CD1c-positive myeloid dendritic cell (primary cell): ENCODE measurements at regions not wholly inside any gene's neighbourhood (a gene's known extent, or its start where the extent isn't known, plus 50 kb on each side); places are given as distances from the start of the nearest gene placed in this dataset.

Source experiments
- DNase-seq: peaks from one replicate; pipeline ENCODE4 v3.0.0-alpha.2; 2016; ENCODE audit errors: extremely low spot score

DNA sequence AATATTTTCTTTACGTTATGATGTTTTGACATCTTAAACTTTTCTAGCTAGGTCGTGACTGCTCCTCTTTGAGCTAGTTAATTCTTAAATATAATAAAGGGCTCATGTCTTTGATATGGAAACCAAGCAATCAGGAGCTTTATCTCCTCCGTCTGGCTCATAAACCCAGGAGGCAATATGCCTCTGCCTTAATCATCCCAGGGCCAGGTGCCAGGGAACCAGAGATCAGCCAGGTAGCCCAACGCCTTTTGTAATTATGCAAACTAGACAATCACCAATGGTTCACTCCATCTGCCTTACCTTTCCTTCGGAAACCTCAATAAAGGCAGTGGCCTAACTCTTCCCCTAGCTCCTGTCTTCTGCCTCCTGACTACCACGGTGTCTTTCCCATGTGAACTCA lies 213.7 kb downstream of the KCNJ3 start:
- no peak for DNase-seq

- no peak for DNase-seq
Measured at GRCh38 chr2:154911729-154912128, 213.2 kb downstream of the KCNJ3 start.

GRCh38 chr2:154910701-154911100 lies 212.2 kb downstream of the KCNJ3 start:
- no peak for DNase-seq

DNA sequence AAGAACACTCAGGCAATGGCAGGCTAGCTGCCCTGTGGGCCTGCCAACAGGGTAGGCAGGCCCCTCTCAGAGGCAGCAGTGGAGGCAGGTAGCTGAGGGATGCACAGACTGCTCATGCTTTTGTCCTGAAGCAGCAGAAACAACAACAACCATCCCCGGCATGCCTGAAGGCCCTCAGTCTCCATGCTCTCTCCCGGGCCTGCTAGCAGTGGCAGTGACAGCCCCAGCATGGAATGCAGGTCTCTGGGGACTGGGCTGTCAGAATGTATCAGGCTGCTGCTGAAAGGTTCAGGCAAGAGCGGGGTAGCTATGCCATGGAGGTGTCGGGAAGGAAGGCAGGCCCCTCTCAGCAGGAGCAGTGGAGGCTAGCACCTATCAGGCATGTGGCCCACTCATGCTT lies 209.8 kb downstream of the KCNJ3 start:
- DNase-seq: no peak
